ENCODE measurements at regions not wholly inside any gene's neighbourhood (a gene's known extent, or its start where the extent isn't known, plus 50 kb on each side); places are given as distances from the start of the nearest gene placed in this dataset.

GRCh38 chr11:122436188-122436555 is 219.3 kb upstream of the UBASH3B start:
- no peak overlapping the region for H2BK20ac ChIP-seq (ENCODE audit: low read length)
- H3K23me2 ChIP-seq (ENCODE audit: low read depth, low read length) = peaks cover 5% of the 10 kb centered on the region; the same call in 1 of the 2 replicates
- no peak overlapping the region for H3K4me3 ChIP-seq (ENCODE audit: extremely low read depth in 1 of 4, insufficient read depth in 2 of 4, low read depth in 3 of 4, low read length in 4 of 4)
- no peak overlapping the region for H4K5ac ChIP-seq (ENCODE audit: insufficient read length, low read depth, low read length)
- no peak overlapping the region for H3K18ac ChIP-seq (ENCODE audit: extremely low read depth, low read length)
- no peak overlapping the region for H3K14ac ChIP-seq (ENCODE audit: insufficient read length)
- no peak overlapping the region for H3K4ac ChIP-seq (replicated peaks; ENCODE audit: insufficient read length, low read depth, low read length)
- WGBS, 2 experiments (ENCODE audit: extremely low coverage in 1 of 2, insufficient coverage in 1 of 2, insufficient read length in 1 of 2, insufficient replicate concordance in 2 of 2, low coverage in 1 of 2, low lambda C conversion rate in 2 of 2, missing lambda C conversion rate in 1 of 2) = 97% methylated on average over 3 of the region's 3 CpGs; no CpG with 5 or more reads in 1 of the 2 experiments
- ChIA-PET POLR2A (ENCODE audit: partially characterized antibody) (no interaction called here), CTCF (ENCODE audit: partially characterized antibody) (no interaction called here)
- H3K27me3 ChIP-seq (replicated peaks in 1 of 4; ENCODE audit: control insufficient read depth in 3 of 4, extremely low read depth in 1 of 4, insufficient read depth in 3 of 4, low read length in 3 of 4) = 0 out of 7 replicates have a peak, but pooled peaks cover 0 to 2% (median 0%) of the 10 kb centered on the region in 4 experiments
- H3K4me2 ChIP-seq (ENCODE audit: insufficient read depth in 1 of 2, low read depth in 2 of 2, low read length in 2 of 2) = no peak overlapping the region
- no peak overlapping the region for H4K8ac ChIP-seq (ENCODE audit: extremely low read depth, insufficient read depth, low read length)
- no peaks in the 10 kb centered on the region for H4K20me1 ChIP-seq (replicated peaks in 1 of 2; ENCODE audit: control insufficient read depth in 1 of 2, insufficient read depth in 2 of 2, low read length in 2 of 2)
- no peak overlapping the region for H2BK120ac ChIP-seq (replicated peaks; ENCODE audit: low read depth, low read length)
- H2AFZ ChIP-seq (ENCODE audit: low read length) = no peak overlapping the region
- H3K4me1 ChIP-seq (replicated peaks in 1 of 4; ENCODE audit: control insufficient read depth in 3 of 4, insufficient read depth in 4 of 4, low read length in 3 of 4) = peaks cover 4 to 11% (median 9%) of the 10 kb centered on the region in 4 experiments; a peak in 5 of 7 replicates
- H2AK5ac ChIP-seq (ENCODE audit: low read depth, low read length) = no peak overlapping the region
- H3K9ac ChIP-seq (replicated peaks in 1 of 4; ENCODE audit: extremely low read depth in 1 of 4, low read depth in 3 of 4, low read length in 3 of 4) = no peak overlapping the region
- H3K23ac ChIP-seq (ENCODE audit: insufficient read length) = no peak overlapping the region
- H3K9me3 ChIP-seq (ENCODE audit: insufficient read depth in 2 of 2, low read depth in 1 of 2, low read length in 1 of 2) = no peaks in the 10 kb centered on the region
- H3K56ac ChIP-seq (replicated peaks; ENCODE audit: insufficient read length, low read depth, low read length) = no peak overlapping the region
- no peak overlapping the region for H2BK5ac ChIP-seq (ENCODE audit: low read depth, low read length)
- no peak overlapping the region for H3K27ac ChIP-seq (ENCODE audit: low read depth, low read length)
- FAIRE-seq (no peak), DNase-seq (ENCODE audit: low read depth in 1 of 2, low spot score in 2 of 2) (no peak)
- TF ChIP-seq KDM1A (IDR thresholded peaks at IDR 0.05; ENCODE audit: borderline replicate concordance, low read length) (no peak), CBX8 (IDR thresholded peaks at IDR 0.05; ENCODE audit: borderline replicate concordance, low read depth, low read length) (no peak), TAF1 (IDR thresholded peaks at IDR 0.05; ENCODE audit: low read depth, low read length) (no peak)
- H3K79me1 ChIP-seq (ENCODE audit: low read depth, low read length) = no peaks in the 10 kb centered on the region
- H3K79me2 ChIP-seq (ENCODE audit: control insufficient read depth in 1 of 2, insufficient read depth in 2 of 2, low read length in 2 of 2) = no peaks in the 10 kb centered on the region
- H3K36me3 ChIP-seq (ENCODE audit: control insufficient read depth in 2 of 4, insufficient read depth in 4 of 4, low read length in 3 of 4) = no peaks in the 10 kb centered on the region
- no peak overlapping the region for H4K91ac ChIP-seq (replicated peaks; ENCODE audit: insufficient read length, low read length)
- no peak overlapping the region for H2BK12ac ChIP-seq (ENCODE audit: low read depth, low read length)
- no peak overlapping the region for H2BK15ac ChIP-seq (ENCODE audit: low read length)

Data from H1 (cell line).